PC-9 (cell line): ENCODE measurements at regions not wholly inside any gene's neighbourhood (a gene's known extent, or its start where the extent isn't known, plus 50 kb on each side); places are given as distances from the start of the nearest gene placed in this dataset.

Experiments used
- BruUV-seq: library from RNA; stranded (reverse); fragments of 400-500 nt; replicated peaks from 2 replicates; lab custom pipeline; 2021; lab: Mats Ljungman, UMichigan
- CTCF ChIA-PET: fragments of 300-600 bp; sonication (Branson Sonifier 250); formaldehyde crosslinking; loops from one replicate; lab custom pipeline; 2022; ENCODE audit warnings: antibody characterized with exemption; lab: Charles Lee
- POLR2A ChIA-PET: fragments of 300-600 bp; sonication (Branson Sonifier 250); formaldehyde crosslinking; loops from one replicate; lab custom pipeline; 2022; ENCODE audit warnings: antibody characterized with exemption; ENCODE audit not compliant: unreplicated experiment; lab: Charles Lee
- DNase-seq, 2 experiments: peaks; one replicate each; pipeline versions ENCODE4 v3.0.0 to v3.0.0-alpha.2; 2015 to 2022; ENCODE audit warnings: mixed read lengths in 1 of 2
- H2AFZ ChIP-seq: fragments of 200-600 bp; sonication (generic); 2 replicates; pipeline ENCODE4 v1.8.1; 2017; ENCODE audit warnings: antibody characterized with exemption
- H3F3A ChIP-seq: fragments of 200-600 bp; sonication (generic); 2 replicates; pipeline ENCODE4 v1.8.1; 2017; ENCODE audit warnings: antibody characterized with exemption, mild to moderate bottlenecking, low read depth; ENCODE audit not compliant: insufficient read depth
- H3K27ac ChIP-seq: fragments of 200-600 bp; sonication (generic); 2 replicates; pipeline ENCODE4 v1.6.1; 2016; ENCODE audit warnings: mixed run types
- H3K27me3 ChIP-seq: fragments of 200-600 bp; sonication (generic); 2 replicates; pipeline ENCODE4 v1.6.1; 2016; ENCODE audit warnings: low read depth, mixed run types; ENCODE audit not compliant: insufficient read depth
- H3K36me3 ChIP-seq: fragments of 200-600 bp; sonication (generic); 2 replicates; pipeline ENCODE4 v1.6.1; 2016; ENCODE audit warnings: low read depth, mixed run types
- H3K4me1 ChIP-seq: fragments of 200-600 bp; sonication (generic); replicated peaks from 2 replicates; pipeline ENCODE4 v1.6.1; 2016; ENCODE audit warnings: mixed run types; ENCODE audit not compliant: insufficient read depth
- H3K4me2 ChIP-seq: fragments of 200-600 bp; sonication (generic); 2 replicates; pipeline ENCODE4 v1.6.1; 2017; ENCODE audit warnings: mixed run types
- H3K4me3 ChIP-seq: fragments of 200-600 bp; sonication (generic); 2 replicates; pipeline ENCODE4 v1.6.1; 2016; ENCODE audit warnings: mixed run types
- H3K79me2 ChIP-seq: fragments of 200-600 bp; sonication (generic); 2 replicates; pipeline ENCODE4 v1.6.1; 2017; ENCODE audit warnings: low read depth, mixed run types
- H3K9me2 ChIP-seq: fragments of 200-600 bp; sonication (generic); 2 replicates; pipeline ENCODE4 v1.8.1; 2017; ENCODE audit warnings: mild to moderate bottlenecking; ENCODE audit not compliant: insufficient read depth
- H3K9me3 ChIP-seq: fragments of 200-600 bp; sonication (generic); 2 replicates; pipeline ENCODE4 v1.8.1; 2016; ENCODE audit warnings: low read depth; ENCODE audit not compliant: insufficient read depth
- H4K20me1 ChIP-seq: fragments of 200-600 bp; sonication (generic); 2 replicates; pipeline ENCODE4 v1.8.1; 2017; ENCODE audit not compliant: insufficient read depth
- CTCF ChIP-seq: fragments of 200-600 bp; sonication (generic); conservative IDR thresholded peaks from 2 replicates; pipeline ENCODE4 v1.6.1; 2017; ENCODE audit warnings: mixed run types, antibody characterized with exemption, mild to moderate bottlenecking, moderate library complexity
- EZH2 ChIP-seq: fragments of 200-600 bp; sonication (generic); IDR thresholded peaks from 2 replicates; pipeline ENCODE4 v1.8.0; 2017; ENCODE audit warnings: antibody characterized with exemption, low read depth
- intact Hi-C: fragments of 100-400 bp; cut with micrococcal nuclease; formaldehyde crosslinking; loops from one replicate; pipeline ENCODE4 v1.10.0; 2022; ENCODE audit not compliant: unreplicated experiment

- no peaks in the 10 kb centered on the region for H3F3A ChIP-seq
- ChIA-PET POLR2A (no interaction called here), CTCF (no interaction called here)
- no peak overlapping the region for H2AFZ ChIP-seq
- no peak for TF ChIP-seq EZH2
- no peak for TF ChIP-seq CTCF
- H3K4me2 ChIP-seq, result no peak overlapping the region
- intact Hi-C loops, result no loop called here
- DNase-seq, result no peak
- H3K79me2 ChIP-seq, result no peaks in the 10 kb centered on the region
- no peaks in the 10 kb centered on the region for H3K9me3 ChIP-seq
- no peak overlapping the region for H3K4me3 ChIP-seq
- H4K20me1 ChIP-seq, result no peaks in the 10 kb centered on the region
- no peaks in the 10 kb centered on the region for H3K9me2 ChIP-seq
- peaks cover 6% of the 10 kb centered on the region; the same call in 1 of the 2 replicates for H3K27me3 ChIP-seq
- H3K27ac ChIP-seq, result no peak overlapping the region
- no peaks in the 10 kb centered on the region for H3K36me3 ChIP-seq
- no peaks in the 10 kb centered on the region for H3K4me1 ChIP-seq
- BruUV-seq, result no TSS peak
Observed at GRCh38 chr16:48745541-48745940, 135.6 kb upstream of the N4BP1 start.

- Histone ChIP-seq H3K9me3 (no peaks in the 10 kb centered on the region), H3F3A (no peaks in the 10 kb centered on the region), H4K20me1 (no peaks in the 10 kb centered on the region), H3K79me2 (no peaks in the 10 kb centered on the region), H3K36me3 (no peaks in the 10 kb centered on the region), H2AFZ (no peak overlapping the region), H3K4me2 (no peak overlapping the region), H3K9me2 (no peaks in the 10 kb centered on the region), H3K4me1 (no peaks in the 10 kb centered on the region), H3K4me3 (no peak overlapping the region), H3K27ac (no peak overlapping the region), H3K27me3 (peaks cover 3% of the 10 kb centered on the region; the same call in 1 of the 2 replicates)
- TF ChIP-seq CTCF (no peak), EZH2 (no peak)
- POLR2A ChIA-PET, result no interaction called here
- no peak for DNase-seq
- no TSS peak for BruUV-seq
- CTCF ChIA-PET, result no interaction called here
- intact Hi-C loops, result no loop called here
Observed at GRCh38 chr16:48740964-48741363, 131.0 kb upstream of the N4BP1 start.

GRCh38 chr16:48734220-48734619, 124.2 kb upstream of the N4BP1 start:
- H3F3A ChIP-seq, result no peaks in the 10 kb centered on the region
- no peaks in the 10 kb centered on the region for H3K36me3 ChIP-seq
- POLR2A ChIA-PET, result no interaction called here
- H3K4me2 ChIP-seq, result no peak overlapping the region
- intact Hi-C loops, result no loop called here
- no peaks in the 10 kb centered on the region for H3K9me3 ChIP-seq
- H3K27ac ChIP-seq, result no peak overlapping the region
- no TSS peak for BruUV-seq
- H3K4me1 ChIP-seq, result no peaks in the 10 kb centered on the region
- no peak overlapping the region for H3K4me3 ChIP-seq
- CTCF ChIA-PET, result no interaction called here
- H2AFZ ChIP-seq, result no peak overlapping the region
- no peaks in the 10 kb centered on the region for H3K79me2 ChIP-seq
- no peak for DNase-seq
- no peaks in the 10 kb centered on the region for H3K9me2 ChIP-seq
- no peaks in the 10 kb centered on the region for H4K20me1 ChIP-seq
- H3K27me3 ChIP-seq, result peaks cover 15% of the 10 kb centered on the region; the same call in 1 of the 2 replicates
- TF ChIP-seq EZH2, result no peak
- TF ChIP-seq CTCF, result no peak
